H1 (cell line): ENCODE measurements at regions not wholly inside any gene's neighbourhood (a gene's known extent, or its start where the extent isn't known, plus 50 kb on each side); places are given as distances from the start of the nearest gene placed in this dataset.

Experiments used
- CTCF ChIA-PET: fragments of 300-600 bp; sonication (Branson Sonifier 250); formaldehyde crosslinking; loops from one replicate; lab custom pipeline; 2021; ENCODE audit not compliant: partially characterized antibody; lab: Charles Lee
- POLR2A ChIA-PET: fragments of 300-600 bp; sonication (Branson Sonifier 250); formaldehyde crosslinking; loops from one replicate; lab custom pipeline; 2021; ENCODE audit warnings: inconsistent platforms; ENCODE audit not compliant: partially characterized antibody; lab: Charles Lee
- DNase-seq, 2 experiments: peaks; one replicate each; pipeline versions ENCODE4 v3.0.0 to v3.0.0-alpha.2; 2010 to 2022; ENCODE audit warnings: low spot score in 2 of 2, low read depth in 1 of 2, mixed read lengths in 1 of 2
- FAIRE-seq: peaks from 2 replicates; lab custom pipeline; 2011; peaks lifted over from hg19 to GRCh38; lab: Jason Lieb, UNC
- H2AFZ ChIP-seq: 2 replicates; pipeline ENCODE4 v1.8.1; 2012; ENCODE audit warnings: low read length, inconsistent platforms
- H2AK5ac ChIP-seq: 2 replicates; pipeline ENCODE4 v1.6.1; 2013; ENCODE audit warnings: low read depth, low read length
- H2BK120ac ChIP-seq: replicated peaks from 2 replicates; pipeline ENCODE3; 2013; ENCODE audit warnings: low read depth, low read length, inconsistent platforms
- H2BK12ac ChIP-seq: 2 replicates; pipeline ENCODE4 v1.6.1; 2013; ENCODE audit warnings: low read depth, low read length
- H2BK15ac ChIP-seq: 2 replicates; pipeline ENCODE4 v1.6.1; 2013; ENCODE audit warnings: low read length
- H2BK20ac ChIP-seq: 2 replicates; pipeline ENCODE4 v1.6.1; 2013; ENCODE audit warnings: low read length
- H2BK5ac ChIP-seq: 2 replicates; pipeline ENCODE4 v1.6.1; 2013; ENCODE audit warnings: low read depth, low read length
- H3K14ac ChIP-seq: 2 replicates; pipeline ENCODE4 v1.6.1; 2013; ENCODE audit warnings: inconsistent platforms; ENCODE audit not compliant: insufficient read length
- H3K18ac ChIP-seq: 2 replicates; pipeline ENCODE4 v1.6.1; 2013; ENCODE audit warnings: low read length; ENCODE audit errors: extremely low read depth
- H3K23ac ChIP-seq: 2 replicates; pipeline ENCODE4 v1.6.1; 2013; ENCODE audit warnings: inconsistent platforms; ENCODE audit not compliant: insufficient read length
- H3K23me2 ChIP-seq: 2 replicates; pipeline ENCODE4 v1.6.1; 2013; ENCODE audit warnings: low read depth, low read length
- H3K27ac ChIP-seq: 2 replicates; pipeline ENCODE4 v1.6.1; 2011; ENCODE audit warnings: low read depth, low read length, inconsistent platforms
- H3K27me3 ChIP-seq, 4 experiments: replicated peaks in 1 of 4; 1 replicate in 1 of 4; 2 replicates in 3 of 4; pipeline versions ENCODE4 v1.6.1 to v1.8.1; 2011 to 2013; ENCODE audit warnings: low read length in 3 of 4, mild to moderate bottlenecking in 3 of 4, inconsistent platforms in 2 of 4, mixed read lengths in 2 of 4, moderate library complexity in 1 of 4; ENCODE audit not compliant: control insufficient read depth in 3 of 4, insufficient read depth in 3 of 4; ENCODE audit errors: extremely low read depth in 1 of 4
- H3K36me3 ChIP-seq, 4 experiments: 2 replicates each; pipeline versions ENCODE4 v1.6.1 to v1.8.1; 2011 to 2013; ENCODE audit warnings: mild to moderate bottlenecking in 4 of 4, low read length in 3 of 4, moderate library complexity in 2 of 4, control low read depth in 1 of 4, inconsistent platforms in 1 of 4; ENCODE audit not compliant: insufficient read depth in 4 of 4, control insufficient read depth in 2 of 4
- H3K4ac ChIP-seq: replicated peaks from 2 replicates; pipeline ENCODE3; 2013; ENCODE audit warnings: low read length, low read depth, mixed read lengths, inconsistent platforms; ENCODE audit not compliant: insufficient read length
- H3K4me1 ChIP-seq, 4 experiments: replicated peaks in 1 of 4; 1 replicate in 1 of 4; 2 replicates in 3 of 4; pipeline versions ENCODE4 v1.6.1 to v1.8.1; 2011 to 2013; ENCODE audit warnings: low read length in 3 of 4, inconsistent platforms in 2 of 4, mixed read lengths in 1 of 4; ENCODE audit not compliant: insufficient read depth in 4 of 4, control insufficient read depth in 3 of 4
- H3K4me2 ChIP-seq, 2 experiments: 2 replicates each; pipeline versions ENCODE4 v1.6.1 to v1.8.1; 2011 to 2013; ENCODE audit warnings: low read depth in 2 of 2, low read length in 2 of 2, control low read depth in 1 of 2, inconsistent platforms in 1 of 2, mild to moderate bottlenecking in 1 of 2; ENCODE audit not compliant: insufficient read depth in 1 of 2
- H3K4me3 ChIP-seq, 4 experiments: fragments of 200-600, 300-600 bp in 1 of 4; sonication (generic), shearing (Covaris generic), sonication (Bioruptor Twin) in 1 of 4; 2 replicates each; pipeline versions ENCODE4 v1.5.1 to v1.8.1; 2011 to 2016; ENCODE audit warnings: low read length in 4 of 4, low read depth in 3 of 4, control low read depth in 2 of 4, inconsistent platforms in 2 of 4, mild to moderate bottlenecking in 2 of 4, mixed read lengths in 1 of 4, moderate library complexity in 1 of 4; ENCODE audit not compliant: insufficient read depth in 2 of 4; ENCODE audit errors: extremely low read depth in 1 of 4
- H3K56ac ChIP-seq: replicated peaks from 2 replicates; pipeline ENCODE3; 2013; ENCODE audit warnings: low read depth, mild to moderate bottlenecking, mixed read lengths, low read length, inconsistent platforms; ENCODE audit not compliant: insufficient read length
- H3K79me1 ChIP-seq: 2 replicates; pipeline ENCODE4 v1.6.1; 2013; ENCODE audit warnings: low read depth, low read length, control low read depth
- H3K79me2 ChIP-seq, 2 experiments: 2 replicates each; pipeline versions ENCODE4 v1.6.1 to v1.8.1; 2012 to 2013; ENCODE audit warnings: low read length in 2 of 2, mild to moderate bottlenecking in 2 of 2, inconsistent platforms in 1 of 2; ENCODE audit not compliant: insufficient read depth in 2 of 2, control insufficient read depth in 1 of 2
- H3K9ac ChIP-seq, 4 experiments: replicated peaks in 1 of 4; 1 replicate in 1 of 4; 2 replicates in 3 of 4; pipeline versions ENCODE4 v1.6.1 to v1.8.1; 2011 to 2013; ENCODE audit warnings: low read depth in 3 of 4, low read length in 3 of 4, control low read depth in 2 of 4, mild to moderate bottlenecking in 2 of 4, moderate library complexity in 2 of 4, inconsistent platforms in 1 of 4; ENCODE audit errors: extremely low read depth in 1 of 4
- H3K9me3 ChIP-seq, 2 experiments: 2 replicates each; pipeline versions ENCODE4 v1.6.1 to v1.8.1; 2012 to 2013; ENCODE audit warnings: mild to moderate bottlenecking in 2 of 2, moderate library complexity in 2 of 2, control low read depth in 1 of 2, inconsistent platforms in 1 of 2, low read depth in 1 of 2, low read length in 1 of 2, mixed read lengths in 1 of 2; ENCODE audit not compliant: insufficient read depth in 2 of 2
- H4K20me1 ChIP-seq, 2 experiments: replicated peaks in 1 of 2; 2 replicates each; pipeline versions ENCODE3 to v1.8.1; 2011 to 2013; ENCODE audit warnings: inconsistent platforms in 2 of 2, low read length in 2 of 2, mild to moderate bottlenecking in 1 of 2; ENCODE audit not compliant: insufficient read depth in 2 of 2, control insufficient read depth in 1 of 2
- H4K5ac ChIP-seq: 2 replicates; pipeline ENCODE4 v1.6.1; 2013; ENCODE audit warnings: low read length, low read depth, mixed read lengths, inconsistent platforms; ENCODE audit not compliant: insufficient read length
- H4K8ac ChIP-seq: 2 replicates; pipeline ENCODE4 v1.8.0; 2013; ENCODE audit warnings: mild to moderate bottlenecking, moderate library complexity, low read length, inconsistent platforms; ENCODE audit not compliant: insufficient read depth; ENCODE audit errors: extremely low read depth
- H4K91ac ChIP-seq: replicated peaks from 2 replicates; pipeline ENCODE3; 2013; ENCODE audit warnings: low read length, mixed read lengths, inconsistent platforms; ENCODE audit not compliant: insufficient read length
- CBX5 ChIP-seq: fragments of 300-800, 300-1000 bp; sonication (generic); IDR thresholded peaks from 2 replicates; pipeline ENCODE4 v1.7.1; 2016; ENCODE audit warnings: antibody characterized with exemption, low read length, low read depth
- CHD2 ChIP-seq: IDR thresholded peaks from 2 replicates; pipeline ENCODE4 v1.6.1; 2012; ENCODE audit warnings: low read length, improper control_type of control experiment
- PHF8 ChIP-seq: fragments of 200-600 bp; sonication (generic); conservative IDR thresholded peaks from 2 replicates; pipeline ENCODE4 v1.7.1; 2012; ENCODE audit warnings: low read depth, mild to moderate bottlenecking, inconsistent platforms, low read length, moderate library complexity
- POLR2AphosphoS5 ChIP-seq: IDR thresholded peaks from 2 replicates; pipeline ENCODE4 v1.6.1; 2011; ENCODE audit warnings: low read depth, low read length
- SIN3A ChIP-seq, 2 experiments: IDR thresholded peaks in 1 of 2; conservative IDR thresholded peaks in 1 of 2; 2 replicates each; pipeline ENCODE4 v1.6.1; 2011 to 2012; ENCODE audit warnings: low read length in 2 of 2, improper control_type of control experiment in 1 of 2, low read depth in 1 of 2, mild to moderate bottlenecking in 1 of 2
- SIRT6 ChIP-seq: IDR thresholded peaks from one replicate; pipeline ENCODE4 v1.7.1; 2012; ENCODE audit warnings: low read length, inconsistent platforms
- TBP ChIP-seq: IDR thresholded peaks from 2 replicates; pipeline ENCODE4 v1.6.1; 2011; ENCODE audit warnings: low read depth, low read length, improper control_type of control experiment
- YY1 ChIP-seq: IDR thresholded peaks from 2 replicates; pipeline ENCODE4 v1.6.1; 2011; ENCODE audit warnings: low read depth, mild to moderate bottlenecking, low read length
- ZNF274 ChIP-seq: IDR thresholded peaks from 2 replicates; pipeline ENCODE4 v1.7.0; 2012; ENCODE audit warnings: low read length, borderline replicate concordance; ENCODE audit errors: extremely low read depth
- whole genome bisulfite sequencing, 2 experiments: shearing (Covaris generic) in 1 of 2; methylation state at CpG; one replicate each; pipeline versions ENCODE4 v1.1.6 to v1.1.7; 2013 to 2015; ENCODE audit warnings: low lambda C conversion rate in 2 of 2, mixed read lengths in 2 of 2, inconsistent platforms in 1 of 2, low coverage in 1 of 2, missing lambda C conversion rate in 1 of 2; ENCODE audit not compliant: insufficient replicate concordance in 2 of 2, insufficient coverage in 1 of 2, insufficient read length in 1 of 2; ENCODE audit errors: extremely low coverage in 1 of 2, missing lambda C conversion rate in 1 of 2; 5-methylcytosine and 5-hydroxymethylcytosine counted together
- TF ChIP-seq, protein P1 (sequence below): IDR thresholded peaks from 2 replicates; pipeline ENCODE4 v1.6.1; 2012; ENCODE audit warnings: low read length, inconsistent platforms
- TF ChIP-seq, protein P2 (sequence below), 3 experiments: IDR thresholded peaks; 1 replicate in 2 of 3; 2 replicates in 1 of 3; pipeline versions ENCODE4 v1.5.1 to v1.6.1; 2011; ENCODE audit warnings: low read length in 3 of 3, mild to moderate bottlenecking in 3 of 3, inconsistent platforms in 2 of 3, low read depth in 1 of 3, moderate library complexity in 1 of 3; ENCODE audit not compliant: insufficient read depth in 1 of 3; ENCODE audit errors: control extremely low read depth in 1 of 3

DNA sequence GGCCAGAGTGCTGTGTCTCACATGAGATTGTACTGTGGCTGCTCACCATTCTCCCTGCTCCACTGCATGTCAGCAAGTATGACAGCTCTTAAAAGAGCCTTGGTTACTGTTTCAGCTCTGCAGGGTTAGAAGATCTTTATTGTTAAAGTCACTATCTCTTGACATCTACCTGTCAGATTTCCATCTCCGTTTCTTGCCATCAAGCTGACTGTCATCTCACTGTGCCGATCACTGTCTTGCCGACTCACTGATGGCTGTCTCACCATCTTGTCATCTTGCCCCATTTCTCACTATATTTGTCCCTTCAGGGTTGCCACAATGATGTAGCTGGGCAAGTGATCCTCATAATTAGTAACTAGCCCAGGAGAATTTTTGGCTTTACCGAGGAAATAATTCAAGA, 800.9 kb upstream of the CDH7 start:
- Histone ChIP-seq H3K79me2 (no peaks in the 10 kb centered on the region), H3K27me3 (no peaks in the 10 kb centered on the region), H3K27ac (no peak overlapping the region), H3K9me3 (peaks cover 22 to 26% of the 10 kb centered on the region in 2 experiments), H4K8ac (no peak overlapping the region), H3K9ac (no peak overlapping the region), H2BK120ac (no peak overlapping the region), H3K56ac (no peak overlapping the region), H2BK20ac (no peak overlapping the region), H3K4me1 (no peaks in the 10 kb centered on the region), H4K5ac (no peak overlapping the region), H4K20me1 (no peaks in the 10 kb centered on the region), H3K4me3 (no peak overlapping the region), H3K36me3 (peaks cover 0 to 8% (median 0%) of the 10 kb centered on the region in 4 experiments; a peak in 2 of 8 replicates), H3K18ac (no peak overlapping the region), H2BK5ac (no peak overlapping the region), H3K23me2 (no peaks in the 10 kb centered on the region), H2BK12ac (no peak overlapping the region), H3K4me2 (no peak overlapping the region), H2BK15ac (no peak overlapping the region), H4K91ac (no peak overlapping the region), H3K14ac (no peak overlapping the region), H3K79me1 (no peaks in the 10 kb centered on the region), H3K23ac (no peak overlapping the region), H2AK5ac (no peak overlapping the region), H2AFZ (no peak overlapping the region), H3K4ac (no peak overlapping the region)
- FAIRE-seq = no peak
- DNase-seq = no peak
- ChIA-PET CTCF (no interaction called here), POLR2A (no interaction called here)
- 97% methylated on average over 4 of the region's 4 CpGs; no CpG with 5 or more reads in 1 of the 2 experiments for WGBS, 2 experiments
- TF ChIP-seq ZNF274 (no peak), PHF8 (no peak), CHD2 (no peak), CBX5 (no peak), SIN3A (conservative IDR thresholded peaks at IDR 0.05 in 1 of 2, IDR thresholded peaks at IDR 0.05 in 1 of 2; ENCODE audit: low read depth in 1 of 2, low read length in 2 of 2) (no peak), YY1 (no peak), TBP (no peak), POLR2AphosphoS5 (no peak), SIRT6 (no peak)
- TF ChIP-seq, protein P1, sequence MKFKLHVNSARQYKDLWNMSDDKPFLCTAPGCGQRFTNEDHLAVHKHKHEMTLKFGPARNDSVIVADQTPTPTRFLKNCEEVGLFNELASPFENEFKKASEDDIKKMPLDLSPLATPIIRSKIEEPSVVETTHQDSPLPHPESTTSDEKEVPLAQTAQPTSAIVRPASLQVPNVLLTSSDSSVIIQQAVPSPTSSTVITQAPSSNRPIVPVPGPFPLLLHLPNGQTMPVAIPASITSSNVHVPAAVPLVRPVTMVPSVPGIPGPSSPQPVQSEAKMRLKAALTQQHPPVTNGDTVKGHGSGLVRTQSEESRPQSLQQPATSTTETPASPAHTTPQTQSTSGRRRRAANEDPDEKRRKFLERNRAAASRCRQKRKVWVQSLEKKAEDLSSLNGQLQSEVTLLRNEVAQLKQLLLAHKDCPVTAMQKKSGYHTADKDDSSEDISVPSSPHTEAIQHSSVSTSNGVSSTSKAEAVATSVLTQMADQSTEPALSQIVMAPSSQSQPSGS = no peak
- TF ChIP-seq, protein P2, sequence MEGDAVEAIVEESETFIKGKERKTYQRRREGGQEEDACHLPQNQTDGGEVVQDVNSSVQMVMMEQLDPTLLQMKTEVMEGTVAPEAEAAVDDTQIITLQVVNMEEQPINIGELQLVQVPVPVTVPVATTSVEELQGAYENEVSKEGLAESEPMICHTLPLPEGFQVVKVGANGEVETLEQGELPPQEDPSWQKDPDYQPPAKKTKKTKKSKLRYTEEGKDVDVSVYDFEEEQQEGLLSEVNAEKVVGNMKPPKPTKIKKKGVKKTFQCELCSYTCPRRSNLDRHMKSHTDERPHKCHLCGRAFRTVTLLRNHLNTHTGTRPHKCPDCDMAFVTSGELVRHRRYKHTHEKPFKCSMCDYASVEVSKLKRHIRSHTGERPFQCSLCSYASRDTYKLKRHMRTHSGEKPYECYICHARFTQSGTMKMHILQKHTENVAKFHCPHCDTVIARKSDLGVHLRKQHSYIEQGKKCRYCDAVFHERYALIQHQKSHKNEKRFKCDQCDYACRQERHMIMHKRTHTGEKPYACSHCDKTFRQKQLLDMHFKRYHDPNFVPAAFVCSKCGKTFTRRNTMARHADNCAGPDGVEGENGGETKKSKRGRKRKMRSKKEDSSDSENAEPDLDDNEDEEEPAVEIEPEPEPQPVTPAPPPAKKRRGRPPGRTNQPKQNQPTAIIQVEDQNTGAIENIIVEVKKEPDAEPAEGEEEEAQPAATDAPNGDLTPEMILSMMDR (IDR thresholded peaks at IDR 0.05; ENCODE audit: control extremely low read depth in 1 of 3, insufficient read depth in 1 of 3, low read depth in 1 of 3, low read length in 3 of 3) = no peak
